ENCODE measurements at regions not wholly inside any gene's neighbourhood (a gene's known extent, or its start where the extent isn't known, plus 50 kb on each side); places are given as distances from the start of the nearest gene placed in this dataset.
"Not testable (repeated sequence)": the region's sequence is repeated elsewhere in the genome, so short reads cannot be mapped to it uniquely, and the experiment has no call there.

DNA sequence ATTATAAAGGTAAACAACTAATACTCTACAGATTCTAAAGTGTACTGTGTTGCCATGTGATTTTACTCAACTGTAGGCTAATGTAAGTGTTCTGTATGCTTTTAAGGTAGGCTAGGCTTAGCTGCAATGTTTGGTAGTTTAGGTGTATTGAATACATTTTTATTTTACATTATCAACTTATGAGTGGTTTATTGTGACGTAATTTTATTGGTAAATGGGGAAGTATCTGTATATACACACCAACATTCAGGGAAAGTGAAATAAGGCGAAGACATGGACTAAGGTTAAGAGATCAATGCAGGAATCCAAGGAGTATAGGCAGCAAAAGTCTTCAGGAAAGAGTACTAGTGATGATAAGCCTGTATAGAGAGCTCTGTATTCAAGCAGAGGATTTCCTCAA lies 365.8 kb upstream of the MGAT4C start:
- no peaks in the 10 kb centered on the region for H3K4me1 Mint-ChIP-seq (ENCODE audit: low read depth)
- H3K4me3 Mint-ChIP-seq, result no peak overlapping the region
- peaks cover 31% of the 10 kb centered on the region for H3K9me3 Mint-ChIP-seq
- no peak overlapping the region for H3K27ac Mint-ChIP-seq
- H3K27me3 Mint-ChIP-seq (ENCODE audit: low read depth), result no peaks in the 10 kb centered on the region
- H3K36me3 Mint-ChIP-seq (ENCODE audit: low read depth), result no peaks in the 10 kb centered on the region
- no peak for DNase-seq (ENCODE audit: low spot score)

DNA sequence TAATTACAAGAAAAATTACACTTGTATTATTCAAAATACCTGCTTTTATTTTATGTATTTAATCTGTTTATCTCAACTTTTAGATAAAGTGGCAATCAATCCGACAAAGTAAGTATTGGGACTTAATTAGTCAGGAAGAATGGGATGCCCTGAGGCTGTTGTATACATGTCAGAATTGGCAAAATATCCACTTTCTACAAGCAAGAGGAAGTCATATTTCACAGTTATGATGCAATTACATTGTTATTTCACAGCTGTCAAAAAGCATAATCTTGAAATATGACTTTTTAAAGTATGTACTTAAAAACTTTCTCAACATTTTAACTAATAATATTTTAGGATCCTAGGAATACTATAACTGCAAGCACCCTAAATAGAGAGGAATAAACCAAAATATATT lies 357.1 kb upstream of the MGAT4C start:
- no peak overlapping the region for H3K4me3 Mint-ChIP-seq
- H3K27me3 Mint-ChIP-seq (ENCODE audit: low read depth), result no peaks in the 10 kb centered on the region
- H3K4me1 Mint-ChIP-seq (ENCODE audit: low read depth), result no peaks in the 10 kb centered on the region
- H3K9me3 Mint-ChIP-seq, result no peaks in the 10 kb centered on the region
- no peak for DNase-seq (ENCODE audit: low spot score)
- H3K36me3 Mint-ChIP-seq (ENCODE audit: low read depth), result no peaks in the 10 kb centered on the region
- H3K27ac Mint-ChIP-seq, result no peak overlapping the region

DNA sequence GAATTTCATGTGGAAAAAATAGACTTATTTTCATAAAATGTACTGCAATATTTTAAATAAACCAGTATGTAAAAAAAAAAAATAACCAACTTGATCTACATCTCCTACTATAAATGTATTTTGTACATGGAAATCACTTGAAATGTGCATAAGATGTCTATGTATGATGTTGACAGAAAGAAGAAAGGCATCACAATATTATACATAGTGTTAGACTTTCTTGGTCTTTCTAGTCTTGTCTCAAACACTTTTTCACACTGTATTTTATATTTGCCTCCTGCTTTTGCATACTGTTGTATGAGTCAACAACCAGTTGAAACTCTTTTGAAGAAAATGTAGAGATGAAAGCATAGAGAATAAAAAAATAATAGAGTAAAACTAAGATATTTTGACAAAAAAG lies 352.4 kb upstream of the MGAT4C start:
- Mint-ChIP-seq H3K4me1 (ENCODE audit: low read depth) (no peaks in the 10 kb centered on the region), H3K27me3 (ENCODE audit: low read depth) (no peaks in the 10 kb centered on the region), H3K36me3 (ENCODE audit: low read depth) (no peaks in the 10 kb centered on the region), H3K27ac (no peak overlapping the region), H3K9me3 (peaks cover 6% of the 10 kb centered on the region), H3K4me3 (no peak overlapping the region)
- DNase-seq (ENCODE audit: low spot score), result no peak

DNA sequence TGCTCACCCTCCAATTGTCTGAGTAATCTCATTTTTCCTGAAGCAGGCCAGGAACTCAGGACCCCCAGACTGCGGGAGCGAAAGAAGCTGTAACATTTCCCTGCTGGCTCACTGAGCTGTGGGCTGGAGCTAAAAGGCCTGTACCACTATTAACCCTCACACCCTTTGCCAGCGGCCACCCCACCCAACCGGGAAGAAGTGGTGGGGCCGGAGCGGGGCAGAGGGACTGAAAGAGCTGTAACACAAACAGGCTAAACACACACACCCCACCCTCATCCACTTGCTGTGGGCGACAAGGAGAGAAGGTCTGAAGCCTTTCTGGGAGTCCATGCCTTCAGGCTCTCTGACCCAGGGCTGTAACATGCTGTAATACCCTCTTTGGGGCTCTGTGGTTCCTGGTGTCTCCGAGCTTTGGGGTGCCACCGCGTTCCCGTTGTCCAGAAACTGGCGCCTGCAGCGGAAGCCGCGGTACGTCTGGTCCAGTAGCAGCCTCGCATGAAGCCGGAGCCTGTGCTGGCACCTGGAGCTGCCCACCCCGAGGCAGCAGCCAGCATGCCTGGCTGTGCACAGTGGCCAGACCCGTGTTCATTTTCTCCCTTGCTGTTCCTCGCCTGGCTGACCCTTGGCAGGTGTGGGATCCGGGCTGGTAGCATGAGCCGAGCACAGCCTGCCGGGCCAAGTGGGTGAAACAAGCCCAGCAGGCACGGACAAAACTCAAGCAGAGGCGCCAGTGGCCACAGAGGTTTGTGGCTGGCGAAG lies 345.5 kb upstream of the MGAT4C start:
- no peaks in the 10 kb centered on the region for H3K27me3 Mint-ChIP-seq (ENCODE audit: low read depth)
- H3K4me1 Mint-ChIP-seq (ENCODE audit: low read depth), result no peaks in the 10 kb centered on the region
- H3K27ac Mint-ChIP-seq, result no peak overlapping the region
- peaks cover 20% of the 10 kb centered on the region for H3K9me3 Mint-ChIP-seq
- no peak for DNase-seq (ENCODE audit: low spot score)
- no peak overlapping the region for H3K4me3 Mint-ChIP-seq
- H3K36me3 Mint-ChIP-seq (ENCODE audit: low read depth), result no peaks in the 10 kb centered on the region

DNA sequence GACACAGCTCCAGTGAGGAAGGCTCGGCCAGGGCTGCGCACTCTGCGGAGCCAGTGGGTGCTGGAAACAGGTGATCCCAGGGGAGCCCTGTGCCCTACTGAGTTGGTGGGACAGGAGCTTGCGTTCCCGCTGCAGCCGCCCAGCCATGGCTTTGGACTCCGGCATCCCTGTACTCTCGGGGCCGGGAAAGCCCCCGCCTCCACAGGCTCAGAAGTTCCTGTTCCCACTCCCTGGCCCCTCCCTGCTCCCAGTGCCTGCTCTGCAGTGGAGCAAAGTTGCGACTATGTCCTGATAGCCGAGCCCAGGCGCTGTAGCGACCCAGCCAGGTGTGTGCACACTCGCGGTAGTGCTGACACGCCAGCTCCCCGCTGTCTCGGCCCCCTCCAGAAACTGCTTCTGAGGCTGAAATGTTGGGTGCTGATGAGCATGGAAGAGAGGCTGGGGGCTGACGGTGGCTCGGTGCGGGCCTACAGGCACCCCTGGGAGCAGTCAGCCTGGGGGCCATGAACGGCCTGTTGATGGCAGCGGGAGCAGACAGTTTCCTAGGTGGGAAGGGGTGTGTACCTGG lies 344.6 kb upstream of the MGAT4C start:
- H3K36me3 Mint-ChIP-seq (ENCODE audit: low read depth), result no peaks in the 10 kb centered on the region

DNA sequence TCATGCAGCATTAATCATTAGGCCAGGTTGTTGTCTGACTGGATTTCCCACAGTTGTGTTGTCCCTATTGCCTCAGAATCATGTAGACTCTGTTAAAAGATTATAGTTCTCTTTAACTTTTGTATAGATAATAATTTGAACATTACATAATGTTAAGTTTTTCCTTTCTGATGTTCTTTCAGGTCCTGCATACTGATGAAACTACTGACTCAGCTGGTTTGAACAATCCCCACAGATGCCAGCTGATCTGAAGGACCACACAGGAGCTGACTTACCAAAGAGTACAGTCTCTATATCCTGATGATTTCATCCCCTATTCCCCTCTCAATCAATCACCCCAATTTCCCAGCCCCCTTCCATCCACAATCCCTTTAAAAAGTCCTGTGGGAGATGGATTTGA lies 341.2 kb upstream of the MGAT4C start:
- no peak for DNase-seq (ENCODE audit: low spot score)
- no peak overlapping the region for H3K4me3 Mint-ChIP-seq
- H3K9me3 Mint-ChIP-seq, result peaks cover 10% of the 10 kb centered on the region
- no peaks in the 10 kb centered on the region for H3K4me1 Mint-ChIP-seq (ENCODE audit: low read depth)
- H3K27ac Mint-ChIP-seq, result no peak overlapping the region
- no peaks in the 10 kb centered on the region for H3K27me3 Mint-ChIP-seq (ENCODE audit: low read depth)
- H3K36me3 Mint-ChIP-seq (ENCODE audit: low read depth), result no peaks in the 10 kb centered on the region

More for the DNA sequence above, 344.6 kb upstream of the MGAT4C start:
- Mint-ChIP-seq H3K27me3 (ENCODE audit: low read depth) (no peaks in the 10 kb centered on the region), H3K27ac (no peak overlapping the region), H3K4me1 (ENCODE audit: low read depth) (no peaks in the 10 kb centered on the region), H3K4me3 (no peak overlapping the region), H3K9me3 (peaks cover 17% of the 10 kb centered on the region)
- no peak for DNase-seq (ENCODE audit: low spot score)

DNA sequence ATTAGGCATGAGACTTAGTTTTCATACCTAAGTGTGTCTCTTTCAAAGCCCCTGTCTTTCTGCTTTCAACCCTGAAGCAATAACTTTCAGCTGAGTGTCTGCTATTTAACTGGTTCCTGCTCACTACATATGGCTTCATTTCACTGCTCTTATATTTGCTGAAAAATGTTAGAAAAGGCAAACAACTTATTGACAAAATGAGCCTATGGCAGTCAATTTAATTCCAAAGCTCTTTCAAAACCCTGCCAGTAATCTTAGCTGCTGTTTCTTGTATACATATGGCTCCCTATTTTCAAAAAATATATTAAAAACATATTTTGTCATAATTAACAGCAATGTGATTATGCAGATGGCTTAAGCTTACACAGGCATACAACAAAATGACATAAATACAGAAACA lies 334.1 kb upstream of the MGAT4C start:
- H3K27ac Mint-ChIP-seq, result no peak overlapping the region
- no peaks in the 10 kb centered on the region for H3K36me3 Mint-ChIP-seq (ENCODE audit: low read depth)
- no peak overlapping the region for H3K4me3 Mint-ChIP-seq
- no peaks in the 10 kb centered on the region for H3K4me1 Mint-ChIP-seq (ENCODE audit: low read depth)
- H3K27me3 Mint-ChIP-seq (ENCODE audit: low read depth), result no peaks in the 10 kb centered on the region
- no peak for DNase-seq (ENCODE audit: low spot score)
- no peaks in the 10 kb centered on the region for H3K9me3 Mint-ChIP-seq

DNA sequence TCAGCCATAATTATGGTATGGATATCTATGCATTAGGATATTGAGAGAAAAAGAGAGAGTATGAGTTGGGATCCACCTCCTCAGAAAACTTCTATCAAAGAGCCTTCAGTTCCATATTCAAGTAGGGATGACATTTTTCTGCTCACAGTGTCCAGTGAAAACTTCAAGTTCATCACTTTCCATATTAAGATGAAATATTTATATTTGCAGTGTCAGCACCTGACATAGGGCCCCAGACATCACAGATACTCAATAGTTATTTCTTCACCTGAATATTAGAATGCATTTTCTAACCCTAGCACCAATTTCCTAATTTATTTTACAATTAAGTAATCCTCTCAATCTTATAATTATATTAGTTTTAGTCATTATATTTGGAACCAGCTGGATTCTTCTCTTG lies 318.0 kb upstream of the MGAT4C start:
- no peaks in the 10 kb centered on the region for H3K36me3 Mint-ChIP-seq (ENCODE audit: low read depth)
- H3K27ac Mint-ChIP-seq, result no peak overlapping the region
- peaks cover 6% of the 10 kb centered on the region for H3K9me3 Mint-ChIP-seq
- H3K4me1 Mint-ChIP-seq (ENCODE audit: low read depth), result no peaks in the 10 kb centered on the region
- no peaks in the 10 kb centered on the region for H3K27me3 Mint-ChIP-seq (ENCODE audit: low read depth)
- DNase-seq (ENCODE audit: low spot score), result no peak
- no peak overlapping the region for H3K4me3 Mint-ChIP-seq

DNA sequence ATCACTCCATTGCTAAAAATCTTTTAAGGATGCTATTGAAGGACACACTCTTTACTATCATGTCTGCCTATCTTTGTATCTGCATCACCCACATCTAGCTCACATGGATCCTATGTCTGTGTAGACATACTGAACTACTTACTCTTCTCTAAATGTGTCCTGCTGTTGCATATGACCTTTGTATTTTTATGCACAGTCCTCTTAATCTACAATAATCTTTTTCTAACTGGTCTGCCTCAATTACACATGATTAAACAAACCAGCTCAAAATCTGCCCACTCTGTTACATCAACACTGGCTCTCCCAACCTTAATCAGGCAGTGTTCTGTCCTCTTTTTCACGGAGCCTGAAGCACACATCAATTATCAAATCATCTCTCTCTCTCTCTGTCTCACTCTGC lies 316.3 kb upstream of the MGAT4C start:
- no peaks in the 10 kb centered on the region for H3K36me3 Mint-ChIP-seq (ENCODE audit: low read depth)
- H3K27me3 Mint-ChIP-seq (ENCODE audit: low read depth), result no peaks in the 10 kb centered on the region
- H3K9me3 Mint-ChIP-seq, result peaks cover 10% of the 10 kb centered on the region
- no peak overlapping the region for H3K4me3 Mint-ChIP-seq
- no peak overlapping the region for H3K27ac Mint-ChIP-seq
- DNase-seq (ENCODE audit: low spot score), result no peak
- no peaks in the 10 kb centered on the region for H3K4me1 Mint-ChIP-seq (ENCODE audit: low read depth)

DNA sequence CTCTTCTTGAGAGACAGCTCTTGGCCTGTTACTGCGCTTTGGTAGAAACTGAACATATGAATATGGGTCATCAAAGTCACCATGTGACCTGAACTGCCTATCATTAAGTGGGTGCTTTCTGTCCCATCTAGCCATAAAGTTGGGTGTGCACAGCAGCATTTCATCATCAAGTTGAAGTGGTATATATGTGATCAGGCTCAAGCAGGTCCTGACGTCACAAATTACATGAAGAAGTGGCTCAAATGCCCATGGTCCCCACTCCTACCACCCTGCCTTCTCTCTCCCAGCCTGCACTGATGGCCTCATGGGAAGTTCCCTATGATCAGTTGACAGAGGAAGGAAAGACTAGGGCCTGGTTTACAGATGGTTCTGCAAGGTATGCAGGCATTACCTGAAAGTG lies 308.8 kb upstream of the MGAT4C start:
- no peak overlapping the region for H3K27ac Mint-ChIP-seq
- peaks cover 12% of the 10 kb centered on the region for H3K9me3 Mint-ChIP-seq
- H3K36me3 Mint-ChIP-seq (ENCODE audit: low read depth), result no peaks in the 10 kb centered on the region
- no peaks in the 10 kb centered on the region for H3K4me1 Mint-ChIP-seq (ENCODE audit: low read depth)
- H3K27me3 Mint-ChIP-seq (ENCODE audit: low read depth), result no peaks in the 10 kb centered on the region
- DNase-seq (ENCODE audit: low spot score), result no peak
- no peak overlapping the region for H3K4me3 Mint-ChIP-seq

DNA sequence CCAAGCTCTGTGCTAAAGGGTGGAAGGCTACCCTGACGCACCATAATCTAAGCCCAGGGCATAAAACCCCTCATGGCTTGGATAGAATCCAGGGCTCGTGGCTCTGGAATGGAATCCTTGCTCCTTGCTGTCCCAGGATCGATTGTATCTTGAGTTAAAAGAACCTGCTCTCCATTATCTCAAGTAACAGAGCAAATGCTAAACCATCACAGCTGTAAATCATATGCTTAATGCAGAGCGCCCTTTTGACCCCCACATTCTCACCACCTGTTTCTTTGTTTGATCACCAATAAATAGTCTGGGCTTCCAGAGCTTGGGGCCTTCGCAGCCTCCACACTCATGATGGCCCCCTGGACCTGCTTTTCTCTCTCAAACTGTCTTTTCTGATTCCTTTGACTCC lies 299.3 kb upstream of the MGAT4C start:
- DNase-seq (ENCODE audit: low spot score); H3K36me3 Mint-ChIP-seq (ENCODE audit: low read depth): not testable (repeated sequence)

DNA sequence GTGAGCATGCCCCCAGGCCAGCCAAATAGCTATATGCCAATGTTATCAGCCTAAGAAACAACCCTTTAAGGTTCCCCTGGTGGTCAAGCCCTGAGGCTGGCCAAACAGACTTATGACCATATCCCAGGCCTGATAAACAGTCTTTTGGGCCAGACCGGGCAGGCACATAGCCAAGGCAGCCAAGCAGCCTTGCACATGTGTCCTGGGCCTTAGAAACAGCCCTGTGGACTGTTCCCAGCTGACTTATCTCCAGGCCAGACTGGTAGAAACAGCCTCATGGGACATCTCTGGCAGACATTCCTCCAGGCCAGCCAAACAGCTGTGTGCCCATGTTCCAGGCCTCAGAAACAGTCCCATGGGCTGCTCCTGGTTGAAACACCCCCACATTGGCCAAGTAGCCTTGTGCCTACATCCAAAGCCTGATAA lies 295.0 kb upstream of the MGAT4C start:
- Mint-ChIP-seq H3K27me3 (ENCODE audit: low read depth) (no peaks in the 10 kb centered on the region), H3K4me1 (ENCODE audit: low read depth) (no peaks in the 10 kb centered on the region), H3K36me3 (ENCODE audit: low read depth) (no peaks in the 10 kb centered on the region), H3K4me3 (no peak overlapping the region), H3K27ac (no peak overlapping the region), H3K9me3 (no peaks in the 10 kb centered on the region)
- no peak for DNase-seq (ENCODE audit: low spot score)

More for the DNA sequence above, 299.3 kb upstream of the MGAT4C start:
- not testable (repeated sequence) for H3K9me3 Mint-ChIP-seq; H3K27ac Mint-ChIP-seq; H3K4me3 Mint-ChIP-seq; H3K27me3 Mint-ChIP-seq (ENCODE audit: low read depth); H3K4me1 Mint-ChIP-seq (ENCODE audit: low read depth)

DNA sequence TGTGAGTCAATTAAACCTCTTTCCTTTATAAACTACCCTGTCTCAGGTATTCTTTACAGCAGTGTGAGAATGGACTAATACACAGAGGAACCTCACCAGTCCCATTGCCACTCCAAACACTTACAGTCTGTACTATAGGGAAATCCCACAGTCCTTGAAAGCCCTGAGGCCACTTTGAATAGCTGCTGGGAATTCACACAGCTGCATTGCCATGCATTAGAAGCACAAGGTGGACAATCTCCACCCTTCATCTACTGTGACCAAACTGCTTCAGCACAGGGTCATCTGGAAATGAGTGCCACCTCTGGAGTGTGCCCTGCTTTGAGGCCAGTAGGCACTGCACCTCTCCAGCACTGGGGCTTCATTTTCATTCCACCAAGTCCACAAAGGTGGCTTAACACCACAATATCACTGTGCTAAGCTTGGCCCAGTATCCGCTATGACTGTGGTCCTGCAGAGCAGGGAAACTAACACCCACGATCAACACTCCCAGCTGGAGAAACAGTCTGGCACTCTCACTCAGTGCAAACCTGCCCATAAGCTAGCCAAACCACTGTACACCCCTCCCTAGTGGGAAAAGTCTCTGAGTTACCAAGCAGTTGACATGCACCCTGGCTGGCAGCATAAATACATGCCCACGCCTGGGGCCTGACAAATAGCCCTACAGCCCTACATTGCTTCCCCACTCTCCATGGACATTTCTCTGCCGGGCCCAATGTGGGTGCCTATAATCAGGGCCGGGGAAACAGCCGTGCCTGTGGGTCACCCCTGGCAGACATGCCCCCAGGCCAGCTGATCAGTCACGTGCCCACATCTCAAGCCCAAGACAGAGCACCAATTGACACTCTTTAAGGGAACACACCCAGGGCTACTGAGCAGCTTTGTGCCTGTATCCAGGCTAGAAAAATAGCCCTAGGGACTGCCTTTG lies 294.3 kb upstream of the MGAT4C start:
- Mint-ChIP-seq H3K27me3 (ENCODE audit: low read depth) (no peaks in the 10 kb centered on the region), H3K4me3 (no peak overlapping the region), H3K36me3 (ENCODE audit: low read depth) (no peaks in the 10 kb centered on the region), H3K27ac (no peak overlapping the region), H3K4me1 (ENCODE audit: low read depth) (no peaks in the 10 kb centered on the region), H3K9me3 (no peaks in the 10 kb centered on the region)
- no peak for DNase-seq (ENCODE audit: low spot score)

DNA sequence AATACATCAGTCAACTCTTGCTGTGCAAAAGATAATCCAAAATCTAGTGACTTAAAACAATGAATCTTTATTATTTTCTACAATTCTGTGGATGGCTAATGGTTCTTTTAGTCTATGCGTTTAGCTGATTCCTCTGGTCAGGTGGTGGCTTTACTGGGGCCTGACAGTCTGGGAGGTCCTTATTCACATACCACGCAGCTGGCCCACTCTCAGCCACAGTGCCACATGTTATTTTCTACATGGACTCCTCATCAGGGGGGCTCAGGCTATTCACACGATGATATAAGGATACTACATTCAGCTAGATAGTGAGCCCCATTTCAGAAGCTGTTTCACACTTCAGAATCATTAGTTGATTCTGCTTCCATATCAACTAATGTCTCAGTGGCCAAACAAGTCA lies 287.5 kb upstream of the MGAT4C start:
- no peaks in the 10 kb centered on the region for H3K4me1 Mint-ChIP-seq (ENCODE audit: low read depth)
- DNase-seq (ENCODE audit: low spot score), result no peak
- no peaks in the 10 kb centered on the region for H3K36me3 Mint-ChIP-seq (ENCODE audit: low read depth)
- no peak overlapping the region for H3K4me3 Mint-ChIP-seq
- no peak overlapping the region for H3K27ac Mint-ChIP-seq
- no peaks in the 10 kb centered on the region for H3K9me3 Mint-ChIP-seq
- no peaks in the 10 kb centered on the region for H3K27me3 Mint-ChIP-seq (ENCODE audit: low read depth)

Data from T-helper 2 cell treated with Interferon-gamma antibody and Interleukin-4, amounts not matched to agents 5 μg/mL and 100 μg/mL, for 36 hours (primary cell).